ENCODE measurements at regions not wholly inside any gene's neighbourhood (a gene's known extent, or its start where the extent isn't known, plus 50 kb on each side); places are given as distances from the start of the nearest gene placed in this dataset.

DNA sequence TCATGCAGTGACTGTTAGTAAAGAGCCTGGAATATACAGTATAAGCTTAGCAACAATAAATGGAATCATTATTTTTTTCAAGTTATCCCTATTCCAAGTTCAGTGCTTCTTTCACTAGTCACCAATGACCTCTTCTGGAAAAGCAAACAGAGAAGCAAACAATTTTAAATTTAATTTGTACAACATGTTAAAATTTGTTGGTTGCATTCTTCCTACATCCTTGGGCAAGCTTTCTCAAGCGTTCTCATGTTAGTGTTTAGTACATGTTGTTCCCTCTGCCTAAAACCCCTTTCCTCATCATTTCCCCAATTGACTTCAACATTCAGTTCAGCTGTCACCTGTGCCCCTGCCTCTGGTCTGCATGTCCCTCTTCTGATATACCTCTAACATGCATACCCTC, 123.4 kb downstream of the SEC61B start:
- no peak for TF ChIP-seq CTCF (conservative IDR thresholded peaks at IDR 0.05; ENCODE audit: low read depth, low read length)
- TF ChIP-seq EZH2 (IDR thresholded peaks at IDR 0.05; ENCODE audit: low read length, unreplicated experiment) = no peak

Data from PC-3 (cell line).